Left kidney (tissue), 1 donor: ENCODE measurements at regions not wholly inside any gene's neighbourhood (a gene's known extent, or its start where the extent isn't known, plus 50 kb on each side); places are given as distances from the start of the nearest gene placed in this dataset.
A peak's percentile ranks its signal among the peaks of the same experiment; 100 is the strongest.

ENCODE experiments used
- DNase-seq: peaks from one replicate; pipeline ENCODE4 v3.0.0-alpha.2; 2013

- DNase-seq: no peak
Measured at GRCh38 chr2:241943209-241943850, 73.8 kb downstream of the RTP5 start.

GRCh38 chr2:241943961-241944575 is 74.5 kb downstream of the RTP5 start:
- no peak for DNase-seq

GRCh38 chr2:241944821-241945220 is 75.3 kb downstream of the RTP5 start:
- no peak for DNase-seq

- no peak for DNase-seq
Measured at GRCh38 chr2:241945311-241945710, 75.8 kb downstream of the RTP5 start.

GRCh38 chr2:241945803-241946202 is 76.3 kb downstream of the RTP5 start:
- no peak for DNase-seq

GRCh38 chr2:241946306-241947003 is 76.9 kb downstream of the RTP5 start:
- no peak for DNase-seq

- DNase-seq: no peak
Measured at GRCh38 chr2:241947004-241947350, 77.4 kb downstream of the RTP5 start.

- no peak for DNase-seq
Measured at GRCh38 chr2:241947401-241947800, 77.9 kb downstream of the RTP5 start.

GRCh38 chr2:241947876-241948275 is 78.3 kb downstream of the RTP5 start:
- no peak for DNase-seq

- no peak for DNase-seq
Measured at GRCh38 chr2:241948299-241948897, 78.9 kb downstream of the RTP5 start.

GRCh38 chr2:241948901-241949735 is 79.6 kb downstream of the RTP5 start:
- no peak for DNase-seq

GRCh38 chr2:241949736-241950412 is 80.3 kb downstream of the RTP5 start:
- DNase-seq: no peak

GRCh38 chr2:241950413-241951315 is 81.1 kb downstream of the RTP5 start:
- peak; percentile 78 for DNase-seq

- DNase-seq: no peak
Measured at GRCh38 chr2:241951316-241951700, 81.8 kb downstream of the RTP5 start.

- no peak for DNase-seq
Measured at GRCh38 chr2:241951920-241952319, 82.4 kb downstream of the RTP5 start.

- no peak for DNase-seq
Measured at GRCh38 chr2:241952816-241953215, 83.3 kb downstream of the RTP5 start.

GRCh38 chr2:241953324-241953928 is 83.9 kb downstream of the RTP5 start:
- no peak for DNase-seq

GRCh38 chr2:241956521-241957110 is 87.1 kb downstream of the RTP5 start:
- DNase-seq: no peak

- no peak for DNase-seq
Measured at GRCh38 chr2:241957276-241957675, 87.7 kb downstream of the RTP5 start.
